ENCODE measurements at regions not wholly inside any gene's neighbourhood (a gene's known extent, or its start where the extent isn't known, plus 50 kb on each side); places are given as distances from the start of the nearest gene placed in this dataset.
"Not testable (repeated sequence)": the region's sequence is repeated elsewhere in the genome, so short reads cannot be mapped to it uniquely, and the experiment has no call there.

DNA sequence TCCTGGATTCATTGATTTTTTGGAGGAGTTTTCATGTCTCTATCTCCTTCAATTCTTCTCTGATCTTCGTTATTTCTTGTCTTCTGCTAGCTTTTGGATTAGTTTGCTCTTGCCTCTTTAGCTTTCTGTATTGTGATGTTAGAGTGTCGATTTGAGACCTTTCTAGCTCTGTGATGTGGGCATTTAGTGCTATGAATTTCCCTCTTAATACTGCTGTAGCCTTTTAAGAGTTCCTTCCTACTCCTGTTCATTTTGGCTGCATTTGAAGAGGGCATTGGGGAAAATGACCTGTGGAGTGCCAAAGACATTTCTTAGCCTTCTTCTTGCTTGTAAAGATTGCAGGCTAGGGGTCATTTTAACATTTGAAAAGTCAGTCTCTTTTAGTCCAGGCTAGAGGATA lies 463.8 kb upstream of the GCFC2 start:
- no peak for ATAC-seq (ENCODE audit: low read depth)
- no peaks in the 10 kb centered on the region for H3K27me3 ChIP-seq (ENCODE audit: insufficient read depth, poor library complexity, severe bottlenecking)
- DNase-seq (ENCODE audit: low spot score) = no peak
- H3K4me1 ChIP-seq (ENCODE audit: insufficient read depth, poor library complexity, severe bottlenecking) = no peaks in the 10 kb centered on the region
- no peaks in the 10 kb centered on the region for H3K36me3 ChIP-seq (ENCODE audit: low read depth)
- no peaks in the 10 kb centered on the region for H3K9me3 ChIP-seq (ENCODE audit: severe bottlenecking)
- H3K4me3 ChIP-seq (ENCODE audit: severe bottlenecking) = no peak overlapping the region
- TF ChIP-seq, protein P1, sequence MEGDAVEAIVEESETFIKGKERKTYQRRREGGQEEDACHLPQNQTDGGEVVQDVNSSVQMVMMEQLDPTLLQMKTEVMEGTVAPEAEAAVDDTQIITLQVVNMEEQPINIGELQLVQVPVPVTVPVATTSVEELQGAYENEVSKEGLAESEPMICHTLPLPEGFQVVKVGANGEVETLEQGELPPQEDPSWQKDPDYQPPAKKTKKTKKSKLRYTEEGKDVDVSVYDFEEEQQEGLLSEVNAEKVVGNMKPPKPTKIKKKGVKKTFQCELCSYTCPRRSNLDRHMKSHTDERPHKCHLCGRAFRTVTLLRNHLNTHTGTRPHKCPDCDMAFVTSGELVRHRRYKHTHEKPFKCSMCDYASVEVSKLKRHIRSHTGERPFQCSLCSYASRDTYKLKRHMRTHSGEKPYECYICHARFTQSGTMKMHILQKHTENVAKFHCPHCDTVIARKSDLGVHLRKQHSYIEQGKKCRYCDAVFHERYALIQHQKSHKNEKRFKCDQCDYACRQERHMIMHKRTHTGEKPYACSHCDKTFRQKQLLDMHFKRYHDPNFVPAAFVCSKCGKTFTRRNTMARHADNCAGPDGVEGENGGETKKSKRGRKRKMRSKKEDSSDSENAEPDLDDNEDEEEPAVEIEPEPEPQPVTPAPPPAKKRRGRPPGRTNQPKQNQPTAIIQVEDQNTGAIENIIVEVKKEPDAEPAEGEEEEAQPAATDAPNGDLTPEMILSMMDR (IDR thresholded peaks at IDR 0.05; ENCODE audit: poor library complexity, severe bottlenecking) = no peak
- no peak overlapping the region for H3K27ac ChIP-seq (ENCODE audit: poor library complexity, severe bottlenecking)

DNA sequence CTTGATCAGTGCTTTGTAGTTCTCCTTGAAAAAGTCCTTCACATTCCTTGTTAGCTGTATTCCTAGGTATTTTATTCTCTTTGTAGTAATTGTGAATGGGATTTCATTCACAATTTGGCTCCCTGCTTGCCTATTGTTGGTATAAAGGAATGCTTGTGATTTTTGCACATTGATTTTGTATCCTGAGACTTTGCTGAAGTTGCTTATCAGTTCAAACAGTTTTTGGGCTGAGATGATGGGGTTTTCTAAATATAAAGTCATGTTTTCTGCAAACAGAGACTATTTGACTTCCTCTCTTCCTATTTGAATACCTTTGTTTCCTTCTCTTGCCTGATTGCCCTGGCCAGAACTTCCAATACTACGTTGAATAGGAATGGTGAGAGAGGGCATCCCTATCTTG lies 462.5 kb upstream of the GCFC2 start:
- H3K4me1 ChIP-seq (ENCODE audit: insufficient read depth, poor library complexity, severe bottlenecking); DNase-seq (ENCODE audit: low spot score); H3K4me3 ChIP-seq (ENCODE audit: severe bottlenecking); H3K27me3 ChIP-seq (ENCODE audit: insufficient read depth, poor library complexity, severe bottlenecking); H3K27ac ChIP-seq (ENCODE audit: poor library complexity, severe bottlenecking); H3K36me3 ChIP-seq (ENCODE audit: low read depth); H3K9me3 ChIP-seq (ENCODE audit: severe bottlenecking); ATAC-seq (ENCODE audit: low read depth): not testable (repeated sequence)

DNA sequence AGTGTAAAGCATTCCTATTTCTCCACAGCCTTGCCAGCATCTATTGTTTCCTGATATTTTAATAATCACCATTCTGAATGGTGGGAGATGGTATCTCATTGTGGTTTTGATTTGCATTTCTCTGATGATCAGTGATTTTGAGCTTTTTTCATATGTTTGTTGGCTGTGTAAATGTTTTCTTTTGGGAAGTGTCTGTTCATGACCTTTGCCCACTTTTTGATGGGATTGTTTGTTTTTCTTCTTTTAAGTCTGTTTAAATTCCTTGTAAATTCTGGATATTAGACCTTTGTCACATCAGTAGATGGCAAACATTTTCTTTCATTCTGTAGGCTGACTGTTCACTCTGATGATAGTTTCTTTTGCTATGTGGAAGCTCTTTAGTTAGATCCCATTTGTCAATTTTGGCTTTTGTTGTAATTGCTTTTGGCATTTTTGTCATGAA lies 461.5 kb upstream of the GCFC2 start:
- H3K27me3 ChIP-seq (ENCODE audit: insufficient read depth, poor library complexity, severe bottlenecking); H3K4me1 ChIP-seq (ENCODE audit: insufficient read depth, poor library complexity, severe bottlenecking); H3K9me3 ChIP-seq (ENCODE audit: severe bottlenecking); ATAC-seq (ENCODE audit: low read depth); H3K4me3 ChIP-seq (ENCODE audit: severe bottlenecking); H3K36me3 ChIP-seq (ENCODE audit: low read depth); H3K27ac ChIP-seq (ENCODE audit: poor library complexity, severe bottlenecking); DNase-seq (ENCODE audit: low spot score): not testable (repeated sequence)

DNA sequence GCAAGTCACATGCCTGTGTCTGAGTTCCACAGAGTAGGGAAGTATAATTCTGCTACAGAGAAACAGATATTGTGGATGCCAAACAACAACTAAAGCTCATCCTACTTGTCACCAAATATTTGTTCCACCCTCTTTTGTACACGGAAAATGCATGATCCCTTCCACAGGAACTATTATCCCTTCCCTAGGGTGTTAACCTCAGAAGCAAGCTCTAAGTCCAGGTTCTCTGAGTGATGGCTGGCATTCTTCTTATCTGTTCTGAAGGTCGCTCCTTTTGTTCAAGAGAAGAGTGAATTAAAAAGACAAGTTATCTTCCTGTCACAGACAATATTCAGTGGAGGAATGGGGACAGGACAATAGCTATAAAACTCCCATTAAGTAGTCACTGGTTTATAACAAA lies 460.1 kb upstream of the GCFC2 start:
- DNase-seq (ENCODE audit: low spot score) (no peak), ATAC-seq (ENCODE audit: low read depth) (no peak)
- Histone ChIP-seq H3K4me3 (ENCODE audit: severe bottlenecking) (no peak overlapping the region), H3K4me1 (ENCODE audit: insufficient read depth, poor library complexity, severe bottlenecking) (no peaks in the 10 kb centered on the region), H3K9me3 (ENCODE audit: severe bottlenecking) (no peaks in the 10 kb centered on the region), H3K36me3 (ENCODE audit: low read depth) (no peaks in the 10 kb centered on the region), H3K27me3 (ENCODE audit: insufficient read depth, poor library complexity, severe bottlenecking) (peaks cover 4% of the 10 kb centered on the region), H3K27ac (ENCODE audit: poor library complexity, severe bottlenecking) (no peak overlapping the region)
- TF ChIP-seq, protein P1 (IDR thresholded peaks at IDR 0.05; ENCODE audit: poor library complexity, severe bottlenecking) = no peak

DNA sequence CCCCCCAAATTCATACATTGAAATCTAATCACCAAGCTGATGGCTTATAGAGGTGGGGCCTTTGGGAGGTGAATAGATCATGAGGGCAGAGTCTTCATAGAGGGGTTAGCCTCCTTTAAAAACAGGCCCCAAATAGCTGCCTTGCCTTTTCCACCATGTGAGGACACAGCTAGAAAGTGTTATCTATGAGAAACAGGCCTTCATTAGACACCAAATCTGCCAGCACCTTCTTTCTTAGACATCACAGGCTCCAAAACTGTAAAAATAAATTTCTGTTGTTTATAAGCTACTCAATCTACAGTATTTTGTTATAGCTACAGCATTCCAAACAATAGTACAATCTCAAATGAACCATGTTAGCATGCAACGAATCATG lies 459.3 kb upstream of the GCFC2 start:
- ATAC-seq (ENCODE audit: low read depth) = no peak
- TF ChIP-seq, protein P1 (IDR thresholded peaks at IDR 0.05; ENCODE audit: poor library complexity, severe bottlenecking) = no peak

DNA sequence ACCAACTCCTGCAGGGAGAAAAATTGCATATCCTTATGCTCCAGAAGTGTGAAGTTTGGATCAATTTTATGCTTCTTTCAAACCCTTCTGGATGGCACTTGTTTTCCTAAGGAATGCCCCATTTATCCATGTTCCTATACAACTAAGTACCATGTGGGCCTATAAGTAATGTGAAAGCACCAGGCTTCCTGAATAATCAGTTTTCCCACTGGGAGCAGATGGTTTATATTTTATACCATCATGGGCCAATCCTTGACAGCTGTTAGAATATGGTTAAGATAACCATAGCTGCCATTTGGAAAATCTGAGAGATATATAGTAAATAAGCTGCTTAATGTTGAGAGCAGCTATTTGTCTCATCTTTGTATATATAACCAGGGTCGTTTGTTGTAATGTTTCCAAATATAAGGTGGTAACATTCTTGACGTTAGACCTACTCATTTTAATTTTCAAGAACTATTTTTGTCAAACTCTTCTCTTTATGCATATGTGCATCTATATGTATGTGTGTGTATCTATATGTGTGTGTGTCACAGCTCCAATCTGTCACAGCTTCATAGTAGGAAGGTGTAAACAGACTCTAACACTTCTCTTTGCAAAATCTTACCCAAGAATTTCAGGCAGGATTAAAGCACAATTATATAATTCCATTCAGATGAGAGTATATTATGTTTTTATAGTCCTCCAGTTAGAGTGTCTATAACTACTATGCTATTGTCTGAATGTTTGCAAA lies 458.7 kb upstream of the GCFC2 start:
- Histone ChIP-seq H3K27me3 (ENCODE audit: insufficient read depth, poor library complexity, severe bottlenecking) (peaks cover 4% of the 10 kb centered on the region), H3K4me1 (ENCODE audit: insufficient read depth, poor library complexity, severe bottlenecking) (no peaks in the 10 kb centered on the region), H3K9me3 (ENCODE audit: severe bottlenecking) (no peaks in the 10 kb centered on the region), H3K4me3 (ENCODE audit: severe bottlenecking) (no peak overlapping the region), H3K36me3 (ENCODE audit: low read depth) (no peaks in the 10 kb centered on the region), H3K27ac (ENCODE audit: poor library complexity, severe bottlenecking) (no peak overlapping the region)
- DNase-seq (ENCODE audit: low spot score) = no peak
- no peak for ATAC-seq (ENCODE audit: low read depth)
- TF ChIP-seq, protein P1 (IDR thresholded peaks at IDR 0.05; ENCODE audit: poor library complexity, severe bottlenecking) = no peak

More for the DNA sequence above, 459.3 kb upstream of the GCFC2 start:
- no peak overlapping the region for H3K27ac ChIP-seq (ENCODE audit: poor library complexity, severe bottlenecking)
- H3K27me3 ChIP-seq (ENCODE audit: insufficient read depth, poor library complexity, severe bottlenecking) = peaks cover 4% of the 10 kb centered on the region
- H3K4me1 ChIP-seq (ENCODE audit: insufficient read depth, poor library complexity, severe bottlenecking) = no peaks in the 10 kb centered on the region
- no peak for DNase-seq (ENCODE audit: low spot score)
- H3K4me3 ChIP-seq (ENCODE audit: severe bottlenecking) = no peak overlapping the region
- H3K9me3 ChIP-seq (ENCODE audit: severe bottlenecking) = no peaks in the 10 kb centered on the region
- no peaks in the 10 kb centered on the region for H3K36me3 ChIP-seq (ENCODE audit: low read depth)
